GM18907 (cell line): ENCODE measurements at regions not wholly inside any gene's neighbourhood (a gene's known extent, or its start where the extent isn't known, plus 50 kb on each side); places are given as distances from the start of the nearest gene placed in this dataset.

Source experiments
- ATAC-seq: cut with Tn5 transposase; IDR thresholded peaks from one replicate; pipeline ENCODE4 v1.9.1; 2021; ENCODE audit warnings: mild to moderate bottlenecking, moderate library complexity; ENCODE audit not compliant: unreplicated experiment

DNA sequence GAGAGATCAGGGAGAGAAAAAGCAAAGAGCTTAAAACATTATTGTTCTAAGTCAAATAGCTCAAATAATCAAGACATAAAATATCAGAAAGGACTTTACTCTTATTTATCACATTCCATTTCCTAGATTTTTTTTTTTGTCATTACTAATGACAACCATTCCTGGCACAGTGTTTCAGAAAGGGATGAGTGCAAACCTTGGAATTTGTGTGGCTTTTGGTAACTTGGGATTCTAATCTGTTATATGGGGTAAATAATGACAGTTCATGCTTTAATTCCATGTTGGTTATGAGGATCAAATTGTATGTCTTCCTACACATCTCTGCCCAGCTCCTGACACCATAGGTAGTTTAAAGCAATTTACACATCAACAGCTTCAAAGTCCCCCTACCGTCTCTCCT is 358.4 kb upstream of the ADGRL4 start:
- no peak for ATAC-seq

DNA sequence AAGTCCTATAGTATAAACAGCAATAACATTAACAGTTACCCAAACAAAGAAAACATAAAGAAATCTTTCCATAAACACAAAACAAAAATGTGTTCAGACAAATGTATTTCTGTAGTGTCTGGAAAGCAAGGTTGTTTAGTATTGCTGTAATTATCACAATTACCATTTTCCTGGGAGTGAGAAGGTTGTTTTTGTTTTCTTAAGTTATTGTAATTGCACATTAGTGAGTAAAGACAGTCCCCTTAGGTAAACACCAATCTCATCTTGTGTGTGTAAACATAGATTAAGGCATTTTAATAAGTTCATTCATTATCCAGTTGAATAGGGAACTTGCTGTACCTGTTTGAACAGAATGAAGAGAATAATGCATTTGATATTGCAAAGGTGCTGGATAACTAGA is 356.9 kb upstream of the ADGRL4 start:
- ATAC-seq: no peak

DNA sequence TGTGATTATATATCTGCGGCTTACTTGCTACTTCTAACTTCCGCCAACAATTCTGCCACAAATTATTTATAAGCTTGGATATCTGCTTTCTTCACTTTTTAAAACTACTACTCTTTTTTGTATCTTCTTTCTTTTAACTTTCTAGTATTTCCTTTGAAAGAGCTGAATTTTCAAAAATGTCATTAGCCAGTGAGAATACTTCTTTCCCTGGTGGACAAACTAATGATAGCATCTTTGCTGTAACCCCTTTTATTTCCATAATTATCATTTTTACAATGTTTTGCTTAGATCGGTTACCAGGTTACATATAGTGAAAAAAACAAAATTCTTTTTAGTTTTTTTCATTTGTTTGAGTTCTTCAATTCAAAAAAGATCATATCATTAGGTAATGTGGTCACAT is 355.9 kb upstream of the ADGRL4 start:
- no peak for ATAC-seq

DNA sequence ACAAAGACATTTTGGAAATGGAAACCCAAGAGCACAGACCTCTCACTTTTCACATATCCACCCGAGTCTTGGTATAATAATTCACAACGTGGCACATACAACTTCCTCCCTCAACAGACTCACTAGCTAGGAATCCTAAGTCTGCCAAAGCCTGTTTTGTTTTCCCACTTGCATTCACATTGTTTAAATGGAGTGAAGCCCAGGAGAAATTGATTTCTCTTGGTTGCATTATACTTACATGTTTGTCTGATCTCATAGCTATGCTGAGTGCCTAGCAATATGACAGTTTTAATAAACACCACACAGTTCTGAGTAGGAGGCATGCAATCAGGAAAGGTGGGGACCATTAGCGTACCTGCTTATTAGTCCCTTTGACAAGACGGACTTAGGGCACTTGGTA is 348.6 kb upstream of the ADGRL4 start:
- ATAC-seq: no peak

DNA sequence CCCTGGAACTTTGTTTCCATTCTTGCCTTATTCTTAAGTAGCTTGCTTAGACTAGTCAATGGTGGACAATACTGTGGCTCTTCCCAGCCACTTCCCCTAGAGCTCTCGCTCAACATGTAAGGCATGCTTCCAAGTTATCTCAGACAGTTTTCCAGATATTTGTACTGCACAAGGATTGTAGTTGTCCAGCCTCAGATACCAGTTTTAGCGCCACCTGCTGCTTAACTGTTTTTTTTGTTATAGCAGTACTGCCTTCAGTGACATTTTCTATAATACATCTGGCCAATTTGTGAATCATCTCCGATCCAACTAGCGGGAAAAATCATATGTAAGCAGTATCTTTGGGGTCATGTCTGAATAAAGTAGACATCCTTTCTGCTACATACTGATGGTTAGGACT is 346.7 kb upstream of the ADGRL4 start:
- no peak for ATAC-seq

DNA sequence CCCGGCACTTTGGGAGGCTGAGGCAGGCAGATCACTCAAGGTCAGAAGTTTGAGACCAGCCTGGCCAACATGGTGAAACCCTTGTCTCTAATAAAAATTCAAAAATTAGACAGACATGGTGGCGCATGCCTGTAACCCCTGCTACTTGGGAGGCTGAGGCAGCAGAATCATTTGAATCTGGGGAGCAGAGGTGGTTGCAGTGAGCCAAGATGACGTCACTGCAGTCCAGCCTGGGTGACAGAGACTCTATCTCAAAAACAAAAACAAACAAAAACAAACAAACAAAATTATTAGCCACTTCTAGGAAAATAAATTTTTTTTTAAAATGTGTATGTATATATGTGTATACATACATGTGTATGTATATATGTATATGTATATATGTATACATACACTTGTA is 320.3 kb upstream of the ADGRL4 start:
- ATAC-seq: no peak

DNA sequence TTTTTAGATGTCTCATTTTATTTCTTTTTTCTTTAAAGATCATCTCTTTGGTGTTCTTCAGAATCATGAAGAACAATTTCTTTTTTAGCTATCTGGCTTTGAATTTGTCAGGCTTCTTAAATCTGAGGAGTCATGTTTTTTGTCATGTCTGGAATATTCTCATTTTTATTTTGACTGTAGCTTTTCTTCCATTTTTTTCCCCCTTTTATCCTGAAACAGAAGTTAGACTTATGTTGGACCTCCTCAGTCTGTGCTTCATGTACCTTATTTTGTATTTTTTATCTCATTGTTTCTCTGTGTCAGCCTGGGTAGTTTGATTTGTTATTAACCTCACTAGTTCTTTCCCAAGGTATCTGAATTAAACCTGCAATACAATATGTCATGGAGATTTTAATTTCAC is 319.2 kb upstream of the ADGRL4 start:
- no peak for ATAC-seq

DNA sequence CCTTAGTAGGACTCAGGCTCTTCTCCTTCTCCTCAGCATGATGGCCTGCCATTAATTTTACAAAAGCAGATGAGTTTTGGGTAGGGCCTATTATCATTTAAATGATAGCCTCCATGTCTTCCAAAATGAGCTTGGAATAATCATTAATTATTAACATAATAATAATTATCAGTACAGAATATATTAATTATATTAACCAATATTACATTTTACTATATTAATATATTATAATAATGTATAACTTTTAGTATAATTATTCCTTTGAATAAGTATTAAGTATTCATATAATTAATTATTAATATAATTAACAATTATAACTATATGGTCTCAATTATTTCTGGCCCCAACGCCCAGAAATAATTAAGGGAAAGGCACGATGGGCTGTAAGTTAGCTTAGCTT is 318.6 kb upstream of the ADGRL4 start:
- no peak for ATAC-seq

DNA sequence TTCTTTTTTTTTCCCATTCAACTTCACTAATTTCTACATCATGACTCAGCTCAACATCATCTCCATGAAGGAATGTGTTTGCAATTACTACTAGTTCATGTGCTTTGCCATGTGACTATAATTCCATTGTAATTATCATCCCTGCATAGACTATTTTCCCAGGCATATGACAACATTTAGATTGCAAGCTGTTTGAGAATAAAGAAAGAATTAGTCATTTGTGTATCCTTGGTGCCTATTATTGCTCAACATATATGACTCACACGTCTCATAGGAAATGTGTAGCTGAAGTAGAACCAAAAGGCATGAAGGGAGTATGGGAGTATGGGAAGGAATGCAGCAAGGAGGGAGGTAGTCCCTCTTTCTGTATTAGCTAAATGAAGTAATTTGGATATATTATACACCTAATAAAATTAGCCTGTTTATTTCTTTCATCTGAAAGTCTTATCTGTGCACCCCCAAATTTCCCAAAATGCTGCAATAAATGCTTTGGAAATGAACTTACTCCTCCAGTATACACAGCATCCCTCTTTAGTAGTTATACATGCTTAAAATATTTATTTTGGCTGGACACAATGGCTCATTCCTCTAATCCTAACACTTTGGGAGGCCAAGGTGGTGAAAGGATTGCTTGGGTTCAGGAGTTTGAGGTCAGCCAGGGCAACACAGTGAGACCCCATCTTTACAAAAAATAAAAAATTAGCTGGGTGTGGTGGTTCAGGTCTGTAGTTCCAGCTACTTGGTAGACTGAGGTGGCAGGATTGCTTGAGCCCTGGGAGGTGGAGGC is 316.9 kb upstream of the ADGRL4 start:
- no peak for ATAC-seq

DNA sequence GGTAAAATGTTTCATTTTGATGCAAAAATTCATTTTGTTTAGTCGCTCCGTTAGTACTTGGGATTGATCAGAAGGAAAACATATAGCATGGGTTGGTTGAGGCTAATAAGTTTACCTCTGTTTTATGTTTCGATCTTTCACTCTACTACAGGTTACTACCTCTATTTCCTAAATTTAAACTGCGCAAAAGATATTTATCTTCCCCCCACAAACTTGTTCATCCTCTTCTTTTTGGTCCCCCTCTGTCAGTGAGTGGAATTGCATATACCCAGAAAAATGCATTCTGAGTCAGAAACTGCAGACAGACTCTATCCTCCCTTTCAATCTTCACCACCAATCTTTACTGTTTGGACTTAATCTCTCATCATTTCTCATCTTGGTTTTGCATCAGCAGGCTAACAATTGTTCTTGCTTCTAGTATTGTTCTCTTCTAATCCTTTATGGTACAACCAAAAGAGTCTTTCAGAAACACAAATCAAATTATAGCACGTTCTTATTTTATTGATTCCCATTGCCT is 316.0 kb upstream of the ADGRL4 start:
- ATAC-seq: no peak

DNA sequence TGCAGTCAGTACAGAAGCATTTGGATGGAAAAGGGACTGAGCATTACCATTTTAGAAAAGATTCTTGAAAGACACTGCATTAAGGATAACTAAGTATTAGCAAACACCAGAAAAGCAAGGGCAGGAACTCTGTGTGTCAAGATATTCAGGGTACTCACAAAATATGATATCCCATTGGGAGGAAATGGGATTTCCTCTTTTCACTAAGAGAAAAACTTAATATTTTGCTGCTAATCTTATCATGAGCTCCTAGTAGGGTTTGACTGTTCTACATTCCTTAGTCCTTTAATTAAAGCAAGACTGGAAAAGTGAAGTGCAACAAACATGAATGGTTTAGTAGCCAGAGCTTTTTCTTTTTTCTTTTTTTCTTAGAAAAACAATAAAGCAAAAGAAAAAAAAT is 305.9 kb upstream of the ADGRL4 start:
- ATAC-seq: no peak

DNA sequence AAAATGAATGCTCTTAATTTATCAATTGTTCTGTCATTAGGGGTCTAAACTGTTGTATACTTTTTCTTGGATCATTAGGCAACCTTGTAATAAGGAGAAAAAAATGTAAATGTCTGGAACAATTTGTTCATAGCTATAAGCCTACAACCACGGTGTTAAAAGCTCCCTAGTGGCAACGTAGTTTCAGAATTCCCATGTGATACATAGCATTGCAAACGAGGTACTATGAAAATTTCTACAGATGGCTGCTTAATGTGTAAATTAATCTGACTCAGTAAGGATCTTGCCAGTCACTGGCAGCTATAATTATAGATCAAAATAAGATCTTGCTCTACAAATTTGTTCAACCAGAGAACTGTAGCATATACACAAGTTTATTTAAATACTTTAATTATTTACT is 304.1 kb upstream of the ADGRL4 start:
- no peak for ATAC-seq

DNA sequence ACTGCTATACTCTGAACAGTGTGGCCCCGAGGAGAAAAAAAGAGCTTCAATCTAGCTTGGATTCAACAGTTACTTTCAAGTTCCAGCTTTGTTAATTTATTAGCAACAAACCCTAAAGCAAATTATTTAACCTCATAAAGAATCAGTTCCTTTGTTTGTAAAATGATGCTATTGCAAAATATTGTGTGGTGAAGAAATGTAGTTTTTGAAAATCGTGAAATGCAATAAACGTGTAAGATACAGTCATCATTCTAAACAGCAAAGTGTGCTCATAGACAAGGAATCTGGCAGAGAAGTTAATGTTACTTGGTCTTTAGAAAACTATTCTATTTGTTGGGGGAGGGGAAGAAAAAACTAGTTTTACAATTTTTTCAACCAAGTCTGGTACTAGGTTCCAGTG is 297.6 kb upstream of the ADGRL4 start:
- ATAC-seq: no peak

DNA sequence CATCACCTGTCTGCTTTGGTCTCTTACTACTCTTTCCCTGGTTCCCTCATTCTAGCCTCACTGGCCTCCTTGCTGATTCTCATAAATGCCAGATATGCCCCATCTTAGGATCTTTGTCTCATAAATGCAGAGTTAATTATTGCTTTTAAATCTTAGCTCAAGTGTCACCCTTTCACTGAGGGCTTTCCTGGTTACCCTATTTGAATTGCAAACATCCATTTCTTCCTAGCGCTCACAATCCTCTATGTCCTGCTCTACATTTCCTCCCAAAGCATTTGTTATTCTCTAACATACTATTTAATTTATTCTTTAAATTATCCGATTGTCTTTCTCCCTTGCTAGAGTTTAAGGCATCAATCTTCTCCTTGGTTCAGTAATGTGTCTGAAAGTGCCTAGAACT is 296.5 kb upstream of the ADGRL4 start:
- ATAC-seq: no peak

DNA sequence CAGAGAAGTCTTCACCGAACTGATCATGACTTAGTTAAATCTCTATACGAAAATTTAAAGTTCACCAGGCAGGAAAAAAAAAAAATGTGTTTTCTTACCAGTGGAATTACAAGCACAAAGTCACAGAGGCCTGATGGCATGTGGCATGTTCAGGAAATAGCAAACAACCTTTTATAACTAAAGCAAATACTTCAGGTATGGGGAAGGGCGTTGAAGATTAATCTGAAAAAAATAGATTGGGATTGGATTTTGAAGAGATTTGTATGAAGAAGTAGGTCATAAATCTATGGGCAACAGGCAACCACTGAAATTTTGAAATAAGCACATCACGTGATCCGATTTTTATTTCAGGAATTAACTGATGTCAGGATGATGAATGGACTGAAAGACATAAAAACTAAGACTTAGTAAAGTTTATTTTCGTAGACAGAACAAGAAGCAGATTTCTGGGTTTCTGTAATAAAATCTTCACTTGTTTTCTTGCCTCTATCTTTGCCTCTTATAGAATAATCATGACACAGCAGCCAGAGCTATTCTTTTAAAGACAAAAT is 295.9 kb upstream of the ADGRL4 start:
- no peak for ATAC-seq

DNA sequence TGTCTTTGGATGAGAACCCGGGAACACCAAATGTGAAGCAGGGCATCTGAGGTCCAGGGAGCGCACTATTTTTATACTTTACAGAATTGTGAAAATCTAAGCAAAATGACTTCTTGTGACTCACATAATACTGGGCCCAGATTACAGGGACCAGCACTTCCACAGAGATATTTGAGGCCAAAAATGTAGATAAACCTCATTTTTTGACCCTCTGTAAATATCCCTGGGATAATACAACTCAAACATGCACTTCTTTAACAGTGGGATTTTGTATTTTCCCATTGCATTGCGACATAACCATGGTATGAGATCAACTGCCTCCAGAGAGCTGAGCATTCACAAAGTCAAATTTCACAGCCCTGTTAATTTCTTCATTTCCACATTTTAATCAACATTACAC is 289.4 kb upstream of the ADGRL4 start:
- ATAC-seq: no peak

DNA sequence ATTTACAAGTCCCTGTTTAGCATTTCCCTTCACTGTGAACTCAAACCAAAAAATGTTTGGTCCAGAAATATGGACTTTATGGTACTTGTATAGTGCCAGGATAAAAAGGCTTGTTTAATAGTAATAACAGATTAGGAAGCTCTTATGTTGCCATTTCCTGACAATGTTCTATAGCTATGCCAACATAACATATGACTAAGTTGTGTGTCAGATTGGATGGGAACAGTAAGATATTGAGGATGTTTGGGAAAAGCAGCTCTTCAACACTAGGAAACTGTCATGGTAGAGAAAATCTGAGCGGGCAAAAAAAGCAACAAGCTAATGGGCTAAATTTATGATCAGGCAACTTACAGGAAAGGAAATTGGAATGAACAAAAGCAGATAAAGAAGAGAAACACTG is 287.1 kb upstream of the ADGRL4 start:
- no peak for ATAC-seq

DNA sequence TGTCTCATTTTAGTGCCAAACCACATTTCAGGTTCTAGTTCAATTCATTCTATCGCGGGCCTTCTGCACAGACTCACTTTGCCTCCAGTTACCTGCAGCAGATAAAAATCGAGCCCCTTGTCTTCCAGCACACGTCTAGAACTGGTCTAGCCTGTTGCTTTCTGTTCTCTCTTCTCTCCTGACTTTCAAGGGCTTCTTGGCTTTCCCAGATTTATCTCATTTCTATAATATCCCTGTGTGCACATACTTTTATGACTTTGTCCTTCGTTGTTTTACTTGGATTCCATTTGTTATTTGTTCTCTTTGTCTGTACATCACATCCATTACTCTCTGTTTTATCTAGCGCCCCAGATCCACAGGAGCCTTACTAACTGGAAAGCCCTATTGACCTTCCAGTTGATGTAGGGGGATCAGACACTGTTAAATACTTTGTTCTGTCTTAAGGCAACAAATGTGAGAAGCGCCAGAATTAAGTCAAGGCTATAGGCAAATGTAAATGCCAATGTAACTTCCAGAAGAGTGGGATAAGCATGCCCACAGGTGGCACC is 284.5 kb upstream of the ADGRL4 start:
- no peak for ATAC-seq

DNA sequence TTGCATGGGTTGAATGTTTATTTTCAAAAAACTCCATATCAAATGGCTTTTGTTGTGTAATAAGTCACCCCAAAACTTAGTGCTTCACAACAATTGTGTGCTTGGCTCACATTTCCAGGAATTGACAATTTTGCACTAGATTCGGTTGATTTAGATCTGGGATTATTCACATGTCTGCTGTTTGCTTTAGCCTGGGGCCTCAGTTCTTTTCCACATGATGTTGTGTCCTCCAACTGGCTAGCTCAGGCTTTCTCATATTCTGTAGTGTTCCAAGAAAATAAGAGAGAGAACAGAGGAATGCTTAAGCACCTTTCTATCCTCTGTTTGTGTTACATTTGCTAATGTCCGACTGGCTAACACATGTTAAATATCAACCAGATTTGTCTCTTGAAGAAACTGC is 281.5 kb upstream of the ADGRL4 start:
- ATAC-seq: no peak

DNA sequence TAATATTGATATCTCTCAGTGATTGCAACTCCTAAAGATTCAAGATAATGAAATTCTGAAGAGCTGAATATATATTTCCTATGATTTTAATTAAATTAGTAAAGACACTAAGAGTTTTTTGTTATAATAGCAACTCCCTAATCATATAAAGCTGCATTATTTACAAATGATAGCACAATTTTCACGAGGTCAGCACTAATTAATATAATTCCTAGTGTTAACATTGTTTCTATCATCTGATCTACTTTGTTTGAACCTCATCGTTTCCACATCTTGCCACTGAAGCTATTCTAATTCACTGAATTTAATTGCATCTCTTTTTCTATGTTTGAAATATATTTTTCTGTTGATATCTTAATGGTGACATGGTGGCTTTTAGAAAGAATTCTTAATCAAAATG is 279.1 kb upstream of the ADGRL4 start:
- ATAC-seq: no peak

DNA sequence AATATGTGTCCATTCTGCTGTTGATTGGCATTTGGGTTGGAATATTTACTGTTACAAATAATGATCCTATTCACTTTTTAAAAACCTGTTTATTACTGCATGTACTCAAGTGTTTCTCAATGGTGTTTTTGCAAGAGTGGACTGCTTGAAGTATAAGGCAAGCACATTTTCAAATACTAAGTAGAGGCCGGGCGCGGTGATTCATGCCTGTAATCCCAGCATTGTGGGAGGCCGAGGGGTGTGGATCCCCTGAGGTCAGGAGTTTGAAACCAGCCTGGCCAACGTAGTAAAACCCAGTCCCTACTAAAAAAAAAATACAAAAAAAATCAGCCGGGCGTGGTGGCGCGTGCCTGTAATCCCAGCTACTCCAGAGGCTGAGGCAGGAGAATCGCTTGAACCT is 276.9 kb upstream of the ADGRL4 start:
- ATAC-seq: no peak

DNA sequence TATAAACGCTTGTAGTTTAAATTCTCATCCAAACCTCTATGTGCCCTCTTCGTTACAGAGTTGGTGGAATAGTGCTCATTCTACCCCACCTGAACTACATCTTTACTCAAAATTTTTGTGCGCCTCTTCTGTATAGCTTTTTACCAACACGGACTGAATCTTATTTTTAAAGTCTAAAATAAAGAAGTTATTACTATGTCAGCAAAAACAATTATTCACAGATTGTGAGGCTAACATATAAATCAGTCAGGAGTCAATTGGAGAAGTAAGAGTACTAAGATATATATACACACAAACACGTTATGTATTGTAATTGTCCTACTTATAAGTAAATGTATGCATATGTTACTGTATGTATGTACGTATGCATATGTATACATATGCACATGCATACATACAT is 274.9 kb upstream of the ADGRL4 start:
- ATAC-seq: no peak

DNA sequence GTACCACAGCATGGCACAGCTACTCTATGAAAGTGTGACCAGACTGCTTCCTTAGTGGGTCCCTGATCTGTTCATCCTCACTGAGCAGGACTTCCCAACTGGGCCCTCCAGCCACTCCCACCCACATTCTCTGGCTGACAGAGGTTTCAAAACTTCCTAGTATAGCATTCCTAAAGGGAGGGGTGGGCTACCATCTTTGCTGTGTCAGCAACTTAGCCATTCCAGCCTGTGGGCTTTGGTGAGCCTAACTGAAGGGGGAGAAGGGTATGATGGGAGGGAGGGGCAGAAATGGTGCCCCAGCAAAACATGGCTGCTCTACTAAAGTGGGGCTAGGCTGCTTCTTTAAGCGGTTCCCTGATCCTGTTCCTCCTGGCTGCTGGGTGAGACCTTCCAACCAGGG is 265.2 kb upstream of the ADGRL4 start:
- no peak for ATAC-seq
